Immature natural killer cell (primary cell): ENCODE measurements at regions not wholly inside any gene's neighbourhood (a gene's known extent, or its start where the extent isn't known, plus 50 kb on each side); places are given as distances from the start of the nearest gene placed in this dataset.

ENCODE experiments used
- DNase-seq, 3 donors: peaks; one replicate each; pipeline ENCODE4 v3.0.0; 2022; ENCODE audit warnings: mixed read lengths in 1 of 3
- H3K27ac Mint-ChIP-seq, 6 donors: one replicate each; pipeline ENCODE4 v1.8.0; 2020; ENCODE audit warnings: mixed read lengths in 6 of 6, mild to moderate bottlenecking in 5 of 6, inconsistent platforms in 4 of 6, moderate library complexity in 3 of 6
- H3K27me3 Mint-ChIP-seq, 3 donors: one replicate each; pipeline ENCODE4 v1.8.0; 2020 to 2021; ENCODE audit warnings: low read depth in 3 of 3, mild to moderate bottlenecking in 3 of 3, mixed read lengths in 3 of 3, moderate library complexity in 3 of 3, inconsistent platforms in 1 of 3
- H3K36me3 Mint-ChIP-seq, 3 donors: one replicate each; pipeline ENCODE4 v1.8.0; 2020; ENCODE audit warnings: mixed read lengths in 3 of 3, inconsistent platforms in 2 of 3, mild to moderate bottlenecking in 2 of 3
- H3K4me1 Mint-ChIP-seq, 2 donors: one replicate each; pipeline ENCODE4 v1.8.0; 2020; ENCODE audit warnings: inconsistent platforms in 2 of 2, mild to moderate bottlenecking in 2 of 2, mixed read lengths in 2 of 2, moderate library complexity in 1 of 2
- H3K4me3 Mint-ChIP-seq, 5 donors: one replicate each; pipeline ENCODE4 v1.8.0; 2020; ENCODE audit warnings: mild to moderate bottlenecking in 5 of 5, mixed read lengths in 5 of 5, inconsistent platforms in 3 of 5, moderate library complexity in 3 of 5
- H3K9me3 Mint-ChIP-seq, 6 donors: one replicate each; pipeline ENCODE4 v1.8.0; 2020; ENCODE audit warnings: mild to moderate bottlenecking in 6 of 6, mixed read lengths in 6 of 6, inconsistent platforms in 4 of 6, moderate library complexity in 3 of 6

DNA sequence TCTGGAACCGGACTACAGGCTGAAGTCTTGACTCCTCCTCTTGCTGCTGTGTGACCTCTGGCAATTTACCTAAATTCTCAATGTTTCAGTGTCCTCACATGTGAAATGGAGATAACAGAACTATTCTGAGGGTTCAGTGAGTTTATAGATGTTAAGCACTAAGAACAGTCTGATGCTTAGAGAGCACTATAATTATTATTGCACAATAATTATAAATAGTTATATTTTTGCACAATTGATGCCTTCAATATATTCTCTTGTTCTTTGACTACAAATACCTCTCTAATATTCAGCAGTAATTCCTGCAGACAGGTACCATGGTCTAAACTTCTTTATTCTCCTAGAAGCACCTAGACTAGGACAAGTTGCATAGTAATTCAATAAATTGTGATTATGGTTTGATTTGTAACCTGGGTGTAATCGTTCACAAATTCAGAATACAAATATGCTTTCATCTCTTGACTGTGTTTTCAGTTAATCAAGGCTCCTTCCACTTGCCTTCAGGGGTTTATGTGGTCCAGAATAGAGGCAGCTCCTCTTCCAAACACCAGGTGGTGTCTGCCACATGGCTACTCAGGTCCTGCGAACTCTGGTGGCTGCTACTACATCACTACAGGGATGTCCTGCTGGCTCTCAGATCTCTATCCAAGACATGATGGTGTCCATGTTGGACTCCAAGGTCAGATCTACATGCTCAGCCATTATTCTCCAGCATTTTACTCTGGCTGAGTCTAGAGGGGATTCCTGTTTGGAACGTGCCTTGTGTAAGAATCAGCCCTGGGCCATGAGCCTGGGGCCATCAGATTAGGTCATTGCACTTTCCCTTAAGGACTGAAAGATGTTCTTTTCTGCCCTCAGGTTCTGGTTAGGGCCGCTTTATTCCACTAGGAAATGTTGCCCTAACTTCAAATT, 103.4 kb downstream of the QRFPR start:
- no peak overlapping the region for H3K4me3 Mint-ChIP-seq
- H3K27me3 Mint-ChIP-seq = peaks cover 0 to 9% (median 3%) of the 10 kb centered on the region in 3 donors
- no peaks in the 10 kb centered on the region for H3K9me3 Mint-ChIP-seq
- H3K4me1 Mint-ChIP-seq = no peaks in the 10 kb centered on the region
- no peak for DNase-seq
- no peaks in the 10 kb centered on the region for H3K36me3 Mint-ChIP-seq
- H3K27ac Mint-ChIP-seq = no peak overlapping the region

DNA sequence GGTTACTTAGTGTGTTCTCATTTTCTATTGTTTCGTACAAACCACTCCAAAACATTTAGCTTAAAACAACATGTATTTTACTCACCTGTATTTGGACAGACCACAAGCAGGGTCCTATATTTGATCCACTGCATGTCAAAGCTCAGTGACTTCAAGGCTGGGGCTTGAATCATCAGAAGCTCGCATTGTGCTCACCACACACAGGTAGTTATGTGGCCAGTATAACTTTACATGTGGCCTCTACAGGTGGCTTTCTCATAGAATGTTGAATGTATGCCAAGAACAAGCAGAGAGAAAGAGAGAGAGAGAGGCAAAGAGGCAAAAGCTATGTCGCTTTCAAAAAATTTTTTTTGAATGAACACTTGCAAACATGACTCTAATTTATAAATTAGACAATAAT, 107.6 kb downstream of the QRFPR start:
- H3K27ac Mint-ChIP-seq = no peak overlapping the region
- H3K4me1 Mint-ChIP-seq = no peaks in the 10 kb centered on the region

DNA sequence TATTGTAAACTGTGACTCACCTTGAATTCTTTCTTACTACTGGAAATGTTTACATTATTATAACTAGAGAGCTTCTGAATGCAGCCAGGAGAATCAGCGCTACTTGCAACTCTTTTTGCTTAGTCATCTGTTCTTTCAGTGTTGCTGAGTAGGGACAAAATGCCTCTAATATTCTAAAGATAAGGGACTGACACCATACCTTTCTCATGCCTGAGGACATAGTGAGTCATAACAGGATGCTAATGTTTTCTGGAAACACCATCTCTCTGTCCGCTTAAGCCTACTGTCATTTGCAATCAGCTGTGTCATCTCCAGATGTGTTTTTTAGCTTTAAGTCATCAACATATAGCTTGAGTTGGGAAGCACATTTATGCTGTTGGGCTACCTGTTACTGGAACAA, 108.3 kb downstream of the QRFPR start:
- H3K36me3 Mint-ChIP-seq = no peaks in the 10 kb centered on the region

More for the DNA sequence above, 107.6 kb downstream of the QRFPR start:
- Mint-ChIP-seq H3K4me3 (no peak overlapping the region), H3K27me3 (peaks cover 0 to 7% (median 3%) of the 10 kb centered on the region in 3 donors), H3K9me3 (no peaks in the 10 kb centered on the region), H3K36me3 (no peaks in the 10 kb centered on the region)
- DNase-seq = no peak

DNA sequence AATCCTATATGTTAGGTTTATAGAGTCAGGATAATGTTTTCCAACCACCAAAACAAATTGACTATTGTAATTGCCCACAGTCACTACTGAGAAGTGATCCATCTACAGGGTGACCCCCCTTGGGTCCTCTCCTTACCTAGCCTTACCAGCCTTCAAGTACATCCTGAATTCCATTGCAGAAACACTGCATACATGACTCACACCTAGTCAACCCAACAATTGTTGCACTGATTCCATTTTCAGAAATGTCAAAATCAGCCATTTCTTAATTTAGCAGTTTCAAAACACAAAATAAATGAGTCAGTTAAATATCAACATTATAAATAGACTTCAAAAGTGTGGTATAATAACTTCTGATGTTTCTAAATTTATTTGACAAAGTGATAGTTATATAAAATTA, 106.3 kb upstream of the TNIP3 start:
- DNase-seq = no peak
- no peak overlapping the region for H3K4me3 Mint-ChIP-seq
- H3K27me3 Mint-ChIP-seq = peaks cover 0 to 3% (median 0%) of the 10 kb centered on the region in 3 donors
- no peaks in the 10 kb centered on the region for H3K9me3 Mint-ChIP-seq
- no peak overlapping the region for H3K27ac Mint-ChIP-seq
- H3K36me3 Mint-ChIP-seq = no peaks in the 10 kb centered on the region
- H3K4me1 Mint-ChIP-seq = peaks cover 0 to 1% of the 10 kb centered on the region in 2 donors

More for the DNA sequence above, 108.3 kb downstream of the QRFPR start:
- Mint-ChIP-seq H3K27me3 (peaks cover 0 to 4% (median 3%) of the 10 kb centered on the region in 3 donors), H3K4me3 (no peak overlapping the region), H3K27ac (no peak overlapping the region), H3K4me1 (no peaks in the 10 kb centered on the region), H3K9me3 (no peaks in the 10 kb centered on the region)
- no peak for DNase-seq

DNA sequence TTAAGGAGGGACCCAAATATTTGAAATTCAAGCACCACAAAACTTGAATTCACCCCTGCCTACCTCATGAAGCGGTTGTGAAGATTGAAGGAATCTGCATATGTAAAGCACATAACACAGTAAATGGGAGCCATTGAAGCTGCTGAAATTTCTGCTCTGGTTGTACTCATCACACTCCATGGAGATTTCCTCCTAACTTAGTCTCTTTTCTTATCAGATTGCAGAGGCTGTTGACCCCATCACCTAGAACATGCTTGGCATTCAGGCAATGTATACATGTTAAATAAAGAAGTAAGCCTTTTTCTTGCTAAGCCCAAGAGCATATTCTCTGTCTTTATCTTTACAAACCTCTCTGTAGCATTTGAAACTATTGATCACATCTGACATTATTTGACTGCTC, 104.9 kb upstream of the TNIP3 start:
- Mint-ChIP-seq H3K4me1 (peaks cover 0 to 1% of the 10 kb centered on the region in 2 donors), H3K4me3 (no peak overlapping the region), H3K36me3 (no peaks in the 10 kb centered on the region), H3K27me3 (peaks cover 0 to 3% (median 2%) of the 10 kb centered on the region in 3 donors), H3K27ac (no peak overlapping the region), H3K9me3 (no peaks in the 10 kb centered on the region)
- no peak for DNase-seq

DNA sequence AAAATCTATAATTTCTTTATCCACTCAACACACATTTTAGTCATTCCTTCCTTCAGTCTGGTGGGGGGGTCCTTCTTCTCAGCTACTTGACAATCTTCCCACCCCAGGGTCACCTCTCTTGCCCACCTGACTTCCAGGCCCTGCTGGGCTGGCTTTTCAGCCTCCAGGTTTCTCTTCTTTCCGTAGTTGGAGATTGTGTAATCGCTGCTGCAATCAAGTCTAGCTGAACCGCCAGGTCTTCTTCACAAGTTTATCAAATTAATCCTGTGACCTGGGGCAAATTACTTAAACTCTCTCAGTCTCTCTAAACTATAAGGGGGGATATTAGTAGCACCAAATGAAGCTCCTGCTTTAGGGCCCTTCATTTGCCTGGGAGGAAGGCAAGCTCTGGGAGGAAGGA, 102.9 kb upstream of the TNIP3 start:
- H3K4me3 Mint-ChIP-seq = no peak overlapping the region
- H3K27me3 Mint-ChIP-seq = peaks cover 0 to 7% (median 3%) of the 10 kb centered on the region in 3 donors

DNA sequence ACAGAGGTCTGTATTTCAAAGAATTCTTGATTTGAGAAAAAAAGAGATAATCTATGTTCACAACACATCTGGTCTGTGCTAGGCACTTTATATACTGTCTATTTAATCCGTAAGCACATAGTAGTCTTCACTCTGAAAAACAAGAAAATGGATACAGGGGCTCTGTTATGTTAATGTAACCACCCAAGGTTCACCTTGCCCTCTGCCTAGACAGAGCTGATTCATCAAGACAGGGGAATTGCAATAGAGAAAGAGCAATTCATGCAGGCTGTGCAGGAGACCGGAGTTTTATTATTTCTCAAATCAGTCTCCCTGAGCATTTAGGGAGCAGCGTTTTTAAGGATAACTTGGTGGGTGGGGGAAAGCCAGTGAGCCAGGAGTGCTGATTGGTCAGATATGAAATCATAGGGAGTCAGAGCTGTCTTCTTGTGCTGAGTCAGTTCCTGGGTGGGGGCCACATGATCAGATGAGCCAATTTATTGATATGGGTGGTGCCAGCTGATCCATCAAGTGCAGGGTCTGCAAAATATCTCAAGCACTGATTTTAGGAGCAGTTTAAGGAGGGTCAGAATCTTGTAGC, 92.9 kb upstream of the TNIP3 start:
- H3K36me3 Mint-ChIP-seq = no peaks in the 10 kb centered on the region
- peak overlapping the region; percentile 75 to 99 (median 96) for H3K27ac Mint-ChIP-seq
- peaks cover 56 to 59% of the 10 kb centered on the region in 2 donors for H3K4me1 Mint-ChIP-seq
- DNase-seq = no peak
- H3K4me3 Mint-ChIP-seq = peak overlapping the region in 2 of 5 donors; percentile 78 to 84
- peaks cover 6 to 13% (median 8%) of the 10 kb centered on the region in 3 donors for H3K27me3 Mint-ChIP-seq
- no peaks in the 10 kb centered on the region for H3K9me3 Mint-ChIP-seq

More for the DNA sequence above, 102.9 kb upstream of the TNIP3 start:
- H3K27ac Mint-ChIP-seq = peak overlapping the region in 1 of 6 donors; percentile 27
- no peaks in the 10 kb centered on the region for H3K9me3 Mint-ChIP-seq
- H3K36me3 Mint-ChIP-seq = no peaks in the 10 kb centered on the region
- DNase-seq = no peak
- peaks cover 0 to 1% of the 10 kb centered on the region in 2 donors for H3K4me1 Mint-ChIP-seq

DNA sequence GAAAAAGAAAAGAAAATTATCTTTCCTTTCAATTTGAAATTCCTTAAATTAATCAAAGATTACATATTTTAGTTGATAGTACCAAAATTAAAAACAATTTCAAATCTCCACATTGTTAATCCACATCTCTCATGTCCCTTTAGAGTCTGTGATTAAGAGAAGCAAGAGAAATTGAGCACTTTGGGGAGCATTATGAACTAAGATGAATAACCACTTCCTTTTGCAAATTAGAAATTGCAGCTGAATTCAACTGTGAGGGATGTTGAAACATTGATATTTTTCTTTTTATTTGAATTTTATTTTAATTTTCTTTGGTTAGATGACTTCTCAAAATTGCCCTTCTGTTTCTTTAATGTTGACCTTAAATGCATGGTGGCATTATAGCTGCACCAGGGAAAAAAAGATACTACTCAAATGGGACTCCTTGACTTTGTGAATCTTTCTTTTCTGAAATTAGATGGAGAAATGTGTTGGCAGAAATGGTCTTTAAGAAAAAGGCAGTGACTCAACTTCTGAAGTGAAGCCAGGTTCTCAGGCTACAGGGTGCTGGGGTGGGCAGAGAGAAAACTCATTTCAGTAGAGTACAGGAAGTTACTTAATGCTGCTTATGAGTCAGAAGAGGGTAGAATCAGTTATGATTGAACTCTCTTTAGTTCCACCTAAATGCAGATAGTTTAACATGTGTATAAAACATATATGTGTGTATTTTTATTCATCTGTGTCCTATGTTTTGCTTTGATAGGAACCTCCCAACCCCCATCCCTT, 92.0 kb upstream of the TNIP3 start:
- peak overlapping the region; percentile 91 to 99 (median 96) for H3K27ac Mint-ChIP-seq
- peaks cover 56 to 60% of the 10 kb centered on the region in 2 donors for H3K4me1 Mint-ChIP-seq
- peak; percentile 23 to 54 (median 23) for DNase-seq
- peak overlapping the region; percentile 38 to 84 (median 73) for H3K4me3 Mint-ChIP-seq
- H3K9me3 Mint-ChIP-seq = no peaks in the 10 kb centered on the region
- peaks cover 6 to 13% (median 8%) of the 10 kb centered on the region in 3 donors for H3K27me3 Mint-ChIP-seq
- no peaks in the 10 kb centered on the region for H3K36me3 Mint-ChIP-seq

DNA sequence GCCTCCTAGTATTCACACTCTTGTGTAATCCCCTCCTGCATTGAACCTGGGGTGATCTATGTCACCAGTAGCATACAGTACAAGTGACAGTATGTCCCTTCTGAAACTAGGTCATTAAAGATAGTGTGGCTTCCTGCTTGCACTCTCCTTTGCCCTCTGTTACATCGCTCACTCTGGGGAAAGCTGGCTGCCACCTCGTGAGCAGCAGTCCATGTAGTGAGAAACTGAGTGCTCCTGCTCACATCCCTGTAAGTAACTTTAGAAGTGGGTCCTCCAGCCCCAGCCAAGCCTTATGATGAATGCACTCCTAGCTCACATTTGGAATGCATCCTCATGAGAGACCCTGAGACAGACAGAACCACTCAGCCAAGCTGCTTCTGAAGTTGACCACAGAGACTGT, 89.8 kb upstream of the TNIP3 start:
- Mint-ChIP-seq H3K4me3 (peak overlapping the region; percentile 59 to 76 (median 74)), H3K4me1 (peaks cover 56 to 60% of the 10 kb centered on the region in 2 donors), H3K9me3 (no peaks in the 10 kb centered on the region), H3K36me3 (no peaks in the 10 kb centered on the region), H3K27ac (peak overlapping the region; percentile 91 to 99 (median 96)), H3K27me3 (peaks cover 6 to 13% (median 8%) of the 10 kb centered on the region in 3 donors)
- peak; percentile 51 to 79 (median 67) for DNase-seq

DNA sequence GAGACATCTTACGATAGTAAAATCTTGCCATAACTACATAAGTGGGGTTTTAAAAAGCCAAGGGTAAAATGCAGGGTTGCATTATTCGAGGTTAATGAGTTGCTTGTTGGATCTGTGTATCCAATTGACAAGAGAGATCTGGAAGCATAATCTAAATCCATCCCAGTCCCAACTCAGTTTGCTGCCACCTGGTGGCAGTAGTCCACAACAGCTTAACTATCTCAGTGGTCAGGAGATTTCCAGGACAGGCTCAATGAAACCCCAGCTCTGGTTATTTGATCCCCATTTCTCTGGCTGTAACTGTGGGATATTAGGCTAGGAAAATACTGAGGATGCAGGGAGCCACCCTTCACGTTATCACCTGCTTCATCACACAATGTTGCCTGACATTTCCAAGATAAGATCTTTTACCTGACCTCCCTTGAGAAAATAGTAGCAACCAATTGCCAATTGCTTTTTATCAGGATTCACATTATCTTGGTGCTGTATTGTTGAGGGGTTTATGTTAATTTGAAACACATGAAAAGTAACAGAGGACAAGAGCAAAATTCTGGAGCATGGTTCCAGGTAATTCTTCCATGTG, 88.2 kb upstream of the TNIP3 start:
- Mint-ChIP-seq H3K27ac (peak overlapping the region; percentile 36 to 99 (median 83)), H3K4me3 (peak overlapping the region in 1 of 5 donors; percentile 44), H3K36me3 (no peaks in the 10 kb centered on the region), H3K4me1 (peaks cover 51 to 54% of the 10 kb centered on the region in 2 donors), H3K27me3 (peaks cover 6 to 16% (median 8%) of the 10 kb centered on the region in 3 donors), H3K9me3 (no peaks in the 10 kb centered on the region)
- DNase-seq = peak; percentile 41 to 50 (median 41)

DNA sequence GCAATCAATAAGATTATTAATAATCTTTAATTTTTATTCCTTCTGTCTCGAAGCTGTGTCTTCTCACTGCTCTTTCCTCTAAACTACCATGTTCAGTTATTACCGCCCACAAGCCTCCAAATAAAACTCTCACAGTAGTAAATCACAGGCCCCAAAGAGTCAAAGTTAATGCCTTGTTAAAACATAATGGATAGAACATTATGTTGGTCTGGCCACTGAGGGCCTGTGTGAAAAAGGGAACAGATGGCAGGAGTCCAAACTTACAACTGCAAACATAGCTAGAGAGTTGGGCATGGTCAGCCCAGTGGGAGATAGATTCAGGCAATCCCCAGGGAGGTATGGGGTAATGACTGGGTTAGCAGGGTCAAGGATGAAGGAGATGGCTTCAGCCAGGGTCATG, 84.6 kb upstream of the TNIP3 start:
- peaks cover 16 to 19% of the 10 kb centered on the region in 2 donors for H3K4me1 Mint-ChIP-seq
- peaks cover 0 to 2% (median 0%) of the 10 kb centered on the region in 3 donors for H3K27me3 Mint-ChIP-seq
- no peak overlapping the region for H3K4me3 Mint-ChIP-seq
- no peak overlapping the region for H3K27ac Mint-ChIP-seq
- peaks cover 0 to 7% (median 0%) of the 10 kb centered on the region in 3 donors for H3K36me3 Mint-ChIP-seq
- no peak for DNase-seq
- no peaks in the 10 kb centered on the region for H3K9me3 Mint-ChIP-seq

DNA sequence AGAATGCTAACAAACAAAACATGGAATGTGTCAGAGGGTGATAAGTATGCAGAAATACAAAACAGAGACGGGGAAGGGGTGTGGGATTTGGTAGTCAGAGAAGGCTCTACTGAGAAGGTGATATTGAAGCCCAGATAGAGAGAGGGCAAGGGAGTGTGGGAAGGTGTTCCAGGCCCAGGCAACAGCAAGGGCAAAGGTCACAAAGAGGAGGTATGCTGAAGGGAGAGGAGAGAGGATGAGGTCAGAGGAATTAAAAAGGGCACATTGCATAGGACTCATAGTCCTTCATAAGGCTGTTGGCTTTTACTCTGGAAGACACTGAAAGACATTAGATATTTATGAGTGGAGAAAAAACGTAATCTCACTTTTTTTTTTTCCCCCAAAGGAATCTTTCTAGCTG, 82.6 kb upstream of the TNIP3 start:
- H3K4me1 Mint-ChIP-seq = no peaks in the 10 kb centered on the region
- no peak overlapping the region for H3K4me3 Mint-ChIP-seq
- no peak for DNase-seq
- H3K9me3 Mint-ChIP-seq = no peaks in the 10 kb centered on the region
- H3K27me3 Mint-ChIP-seq = peaks cover 0 to 2% (median 0%) of the 10 kb centered on the region in 3 donors
- H3K27ac Mint-ChIP-seq = no peak overlapping the region
- peaks cover 0 to 7% (median 0%) of the 10 kb centered on the region in 3 donors for H3K36me3 Mint-ChIP-seq

DNA sequence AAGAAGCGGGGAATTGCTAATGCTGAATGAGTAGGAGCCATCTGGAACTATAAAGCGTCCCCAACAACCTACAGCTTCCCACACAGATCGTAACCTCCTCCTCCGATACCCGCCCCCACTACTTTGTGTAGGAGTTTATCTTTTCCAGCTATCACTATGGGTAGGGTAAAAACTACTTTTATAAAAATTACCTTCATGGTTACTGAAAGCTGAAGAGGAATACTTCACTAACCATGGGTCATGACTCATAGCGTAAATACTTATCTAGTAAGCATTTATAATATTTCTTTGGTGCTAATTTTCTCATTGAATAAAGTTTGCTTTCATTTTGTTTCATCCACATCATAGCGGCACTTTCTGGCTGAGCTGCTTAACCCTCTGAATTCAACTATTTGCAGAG, 79.4 kb upstream of the TNIP3 start:
- no peaks in the 10 kb centered on the region for H3K9me3 Mint-ChIP-seq
- H3K4me1 Mint-ChIP-seq = no peaks in the 10 kb centered on the region
- peak overlapping the region in 1 of 6 donors; percentile 25 for H3K27ac Mint-ChIP-seq
- no peak for DNase-seq
- H3K27me3 Mint-ChIP-seq = peaks cover 0 to 2% (median 0%) of the 10 kb centered on the region in 3 donors
- H3K36me3 Mint-ChIP-seq = peaks cover 0 to 7% (median 0%) of the 10 kb centered on the region in 3 donors
- peak overlapping the region in 2 of 5 donors; percentile 16 to 85 for H3K4me3 Mint-ChIP-seq
